Ishikawa (cell line): ENCODE measurements at regions not wholly inside any gene's neighbourhood (a gene's known extent, or its start where the extent isn't known, plus 50 kb on each side); places are given as distances from the start of the nearest gene placed in this dataset.

Experiments
- CEBPB ChIP-seq: IDR thresholded peaks from 2 replicates; pipeline ENCODE4 v1.6.1; 2012
- CREB1 ChIP-seq: IDR thresholded peaks from 2 replicates; pipeline ENCODE4 v1.6.1; 2012; ENCODE audit warnings: low read depth
- EGR1 ChIP-seq: IDR thresholded peaks from 2 replicates; pipeline ENCODE4 v1.6.1; 2012
- EP300 ChIP-seq: IDR thresholded peaks from 2 replicates; pipeline ENCODE4 v1.6.1; 2012; ENCODE audit warnings: borderline replicate concordance
- FOXM1 ChIP-seq: IDR thresholded peaks from 2 replicates; pipeline ENCODE4 v1.6.1; 2012; ENCODE audit warnings: low read depth, borderline replicate concordance
- NFIC ChIP-seq: IDR thresholded peaks from 2 replicates; pipeline ENCODE4 v1.6.1; 2012
- RAD21 ChIP-seq: IDR thresholded peaks from 2 replicates; pipeline ENCODE4 v1.6.1; 2012; ENCODE audit warnings: low read depth
- TAF1 ChIP-seq: IDR thresholded peaks from 2 replicates; pipeline ENCODE4 v1.6.1; 2012; ENCODE audit warnings: low read depth, mild to moderate bottlenecking
- TCF12 ChIP-seq: IDR thresholded peaks from 2 replicates; pipeline ENCODE4 v1.6.1; 2012; ENCODE audit warnings: low read depth
- TEAD4 ChIP-seq: IDR thresholded peaks from 2 replicates; pipeline ENCODE4 v1.6.1; 2012
- YY1 ChIP-seq: IDR thresholded peaks from 2 replicates; pipeline ENCODE4 v1.6.1; 2012; ENCODE audit warnings: low read depth
- ZBTB7A ChIP-seq: IDR thresholded peaks from 2 replicates; pipeline ENCODE4 v1.6.1; 2012; ENCODE audit warnings: low read depth
- TF ChIP-seq, protein P1 (sequence below): IDR thresholded peaks from 2 replicates; pipeline ENCODE4 v1.6.1; 2012
- TF ChIP-seq, protein P2 (sequence below): IDR thresholded peaks from 2 replicates; pipeline ENCODE4 v1.6.1; 2012
- TF ChIP-seq, protein P3 (sequence below): IDR thresholded peaks from 2 replicates; pipeline ENCODE4 v1.6.1; 2012; ENCODE audit warnings: low read depth, mild to moderate bottlenecking

DNA sequence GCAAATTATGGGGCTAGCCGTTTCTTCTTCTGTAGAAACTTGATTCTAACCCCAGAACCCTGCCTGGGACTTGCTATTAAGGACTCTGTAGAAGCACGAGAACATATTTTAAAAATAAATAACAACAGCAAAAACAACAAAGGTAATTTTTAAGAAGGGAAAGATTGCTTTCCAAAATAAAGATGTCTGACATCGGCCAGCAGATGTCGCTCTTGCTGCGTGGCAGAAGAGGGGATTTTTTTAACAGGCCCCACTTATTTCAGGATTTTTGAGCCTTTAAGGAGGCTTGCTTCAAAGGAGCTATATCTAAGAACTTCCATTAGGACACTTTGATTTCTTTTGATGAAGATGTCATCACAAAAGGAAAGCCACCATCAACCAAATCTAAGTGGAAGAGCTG, 62.8 kb upstream of the EGFL6 start:
- TF ChIP-seq RAD21 = peak; percentile 86
- no peak for TF ChIP-seq ZBTB7A

DNA sequence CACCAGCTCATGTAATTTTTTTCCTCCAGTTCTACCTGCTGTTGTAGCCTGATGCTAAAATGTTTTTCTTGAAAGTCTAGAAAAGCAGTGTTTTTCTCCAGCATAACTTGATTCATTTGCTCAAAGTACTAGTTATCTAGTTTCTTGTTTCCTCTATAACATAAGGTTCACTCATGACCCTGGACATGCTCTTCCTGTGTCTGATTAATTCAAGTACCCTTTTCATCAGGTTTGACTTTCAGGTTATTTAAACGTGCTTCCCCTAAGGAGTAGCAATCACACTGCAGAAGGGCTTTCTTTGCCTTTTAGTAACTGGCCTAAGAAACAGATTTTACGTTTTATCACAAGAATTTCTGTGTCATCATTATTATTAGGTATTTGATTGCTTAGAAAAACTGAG, 66.8 kb upstream of the EGFL6 start:
- TF ChIP-seq RAD21 (no peak), YY1 (no peak)
- TF ChIP-seq, protein P1, sequence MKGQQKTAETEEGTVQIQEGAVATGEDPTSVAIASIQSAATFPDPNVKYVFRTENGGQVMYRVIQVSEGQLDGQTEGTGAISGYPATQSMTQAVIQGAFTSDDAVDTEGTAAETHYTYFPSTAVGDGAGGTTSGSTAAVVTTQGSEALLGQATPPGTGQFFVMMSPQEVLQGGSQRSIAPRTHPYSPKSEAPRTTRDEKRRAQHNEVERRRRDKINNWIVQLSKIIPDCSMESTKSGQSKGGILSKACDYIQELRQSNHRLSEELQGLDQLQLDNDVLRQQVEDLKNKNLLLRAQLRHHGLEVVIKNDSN = no peak
- TF ChIP-seq, protein P2, sequence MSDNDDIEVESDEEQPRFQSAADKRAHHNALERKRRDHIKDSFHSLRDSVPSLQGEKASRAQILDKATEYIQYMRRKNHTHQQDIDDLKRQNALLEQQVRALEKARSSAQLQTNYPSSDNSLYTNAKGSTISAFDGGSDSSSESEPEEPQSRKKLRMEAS = no peak

DNA sequence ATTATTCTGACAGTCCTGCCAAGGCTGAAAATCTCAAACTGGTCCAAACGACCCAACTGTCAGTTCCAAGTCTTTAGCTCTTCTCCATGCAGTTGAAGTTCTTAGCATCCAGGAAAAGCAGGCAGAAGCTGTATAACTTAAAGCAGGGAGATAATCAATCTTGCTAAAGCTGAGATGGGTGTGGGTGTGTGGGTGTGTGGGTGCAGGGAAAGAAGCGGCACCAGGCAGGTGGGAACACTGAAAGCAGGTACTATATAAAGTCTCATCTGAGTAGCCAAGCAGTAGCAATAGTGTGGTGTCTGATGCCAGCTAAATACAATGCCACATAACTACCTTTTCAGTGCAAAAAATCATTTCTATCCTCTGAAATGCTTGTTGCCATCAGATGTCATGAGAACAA, 69.7 kb upstream of the EGFL6 start:
- TF ChIP-seq TCF12 (no peak), NFIC (no peak), FOXM1 (no peak), RAD21 (no peak), TAF1 (no peak), TEAD4 (no peak), EGR1 (no peak), YY1 (no peak), EP300 (no peak), CREB1 (no peak), ZBTB7A (no peak), CEBPB (no peak)
- TF ChIP-seq, protein P3, sequence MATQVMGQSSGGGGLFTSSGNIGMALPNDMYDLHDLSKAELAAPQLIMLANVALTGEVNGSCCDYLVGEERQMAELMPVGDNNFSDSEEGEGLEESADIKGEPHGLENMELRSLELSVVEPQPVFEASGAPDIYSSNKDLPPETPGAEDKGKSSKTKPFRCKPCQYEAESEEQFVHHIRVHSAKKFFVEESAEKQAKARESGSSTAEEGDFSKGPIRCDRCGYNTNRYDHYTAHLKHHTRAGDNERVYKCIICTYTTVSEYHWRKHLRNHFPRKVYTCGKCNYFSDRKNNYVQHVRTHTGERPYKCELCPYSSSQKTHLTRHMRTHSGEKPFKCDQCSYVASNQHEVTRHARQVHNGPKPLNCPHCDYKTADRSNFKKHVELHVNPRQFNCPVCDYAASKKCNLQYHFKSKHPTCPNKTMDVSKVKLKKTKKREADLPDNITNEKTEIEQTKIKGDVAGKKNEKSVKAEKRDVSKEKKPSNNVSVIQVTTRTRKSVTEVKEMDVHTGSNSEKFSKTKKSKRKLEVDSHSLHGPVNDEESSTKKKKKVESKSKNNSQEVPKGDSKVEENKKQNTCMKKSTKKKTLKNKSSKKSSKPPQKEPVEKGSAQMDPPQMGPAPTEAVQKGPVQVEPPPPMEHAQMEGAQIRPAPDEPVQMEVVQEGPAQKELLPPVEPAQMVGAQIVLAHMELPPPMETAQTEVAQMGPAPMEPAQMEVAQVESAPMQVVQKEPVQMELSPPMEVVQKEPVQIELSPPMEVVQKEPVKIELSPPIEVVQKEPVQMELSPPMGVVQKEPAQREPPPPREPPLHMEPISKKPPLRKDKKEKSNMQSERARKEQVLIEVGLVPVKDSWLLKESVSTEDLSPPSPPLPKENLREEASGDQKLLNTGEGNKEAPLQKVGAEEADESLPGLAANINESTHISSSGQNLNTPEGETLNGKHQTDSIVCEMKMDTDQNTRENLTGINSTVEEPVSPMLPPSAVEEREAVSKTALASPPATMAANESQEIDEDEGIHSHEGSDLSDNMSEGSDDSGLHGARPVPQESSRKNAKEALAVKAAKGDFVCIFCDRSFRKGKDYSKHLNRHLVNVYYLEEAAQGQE = no peak
- TF ChIP-seq, protein P2 = no peak
- TF ChIP-seq, protein P1 = no peak

DNA sequence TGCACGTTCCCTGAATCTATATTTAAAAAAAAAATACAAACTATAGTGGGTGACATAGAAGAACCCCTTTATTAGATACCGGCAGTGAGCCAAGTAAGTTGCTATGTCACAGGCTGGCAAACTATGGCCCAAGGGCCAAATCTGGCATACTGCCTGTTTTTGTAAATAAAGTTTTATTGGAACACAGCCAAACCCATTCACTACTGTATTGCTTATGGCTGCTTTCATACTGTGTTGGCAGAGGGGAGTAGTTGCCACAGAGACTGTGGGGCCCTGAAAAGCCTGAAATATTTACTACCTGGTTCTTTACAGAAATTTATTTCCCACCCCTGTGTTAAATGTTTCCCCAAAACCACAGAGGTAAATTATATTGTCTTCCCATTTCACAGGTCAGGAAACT, 71.2 kb upstream of the EGFL6 start:
- TF ChIP-seq TCF12 (no peak), FOXM1 (no peak), TEAD4 (no peak), CEBPB (no peak), YY1 (no peak)

DNA sequence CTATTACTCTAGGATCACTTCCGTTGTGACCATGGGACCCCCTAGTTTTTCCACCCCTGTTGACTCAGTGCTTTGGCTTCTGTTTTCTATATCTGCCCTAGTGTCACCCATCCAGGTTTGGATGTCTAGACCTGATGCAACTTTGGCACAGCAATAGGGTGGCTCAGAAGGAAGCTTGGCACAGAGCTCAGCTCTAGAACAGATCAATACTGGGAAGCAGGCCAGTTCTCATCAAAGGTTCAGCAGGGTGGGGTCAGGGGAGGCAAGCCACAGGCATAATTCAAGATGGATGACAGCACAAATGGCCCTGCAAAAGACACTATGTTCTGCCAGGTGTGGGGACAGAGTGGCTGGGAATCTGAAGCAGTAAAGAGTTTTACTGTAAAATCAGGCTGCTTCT, 74.2 kb upstream of the EGFL6 start:
- no peak for TF ChIP-seq CEBPB
- TF ChIP-seq, protein P3 = no peak
- no peak for TF ChIP-seq FOXM1
- TF ChIP-seq RAD21 = no peak
- no peak for TF ChIP-seq YY1
- TF ChIP-seq EGR1 = no peak
- TF ChIP-seq TCF12 = no peak
- TF ChIP-seq ZBTB7A = no peak
- no peak for TF ChIP-seq TEAD4
- TF ChIP-seq TAF1 = no peak
- TF ChIP-seq CREB1 = no peak
- no peak for TF ChIP-seq EP300
- no peak for TF ChIP-seq NFIC
- TF ChIP-seq, protein P1 = no peak
- TF ChIP-seq, protein P2 = no peak

DNA sequence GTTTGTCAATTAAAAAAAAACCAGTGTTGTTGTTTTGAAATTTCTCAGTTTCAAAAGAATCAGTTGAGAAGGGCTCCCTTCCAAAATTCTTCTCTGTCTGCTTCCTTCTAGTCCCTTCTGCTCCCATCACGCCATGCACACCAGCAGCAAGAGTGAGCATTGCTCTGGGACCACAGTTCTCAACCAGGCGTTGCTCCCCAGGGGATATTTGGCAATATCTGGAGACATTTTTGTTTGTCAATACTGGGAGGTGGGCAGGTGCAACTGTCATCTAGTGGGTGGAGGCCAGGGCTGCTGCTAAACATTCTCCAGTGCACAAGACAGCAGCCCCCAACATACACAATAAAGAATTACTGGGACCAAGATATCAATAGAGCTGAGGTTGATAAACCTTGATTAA, 74.8 kb upstream of the EGFL6 start:
- no peak for TF ChIP-seq TCF12
- TF ChIP-seq TEAD4 = no peak
- TF ChIP-seq EP300 = no peak
- TF ChIP-seq RAD21 = no peak
- TF ChIP-seq FOXM1 = no peak
- no peak for TF ChIP-seq NFIC
- TF ChIP-seq, protein P3 = no peak
- TF ChIP-seq, protein P1 = no peak
